NCI-H524 (cell line): ENCODE measurements at regions not wholly inside any gene's neighbourhood (a gene's known extent, or its start where the extent isn't known, plus 50 kb on each side); places are given as distances from the start of the nearest gene placed in this dataset.

Experiments used
- DNase-seq, 2 experiments: peaks; one replicate each; lab custom pipeline; 2025; lab: John Stamatoyannopoulos, UW

DNA sequence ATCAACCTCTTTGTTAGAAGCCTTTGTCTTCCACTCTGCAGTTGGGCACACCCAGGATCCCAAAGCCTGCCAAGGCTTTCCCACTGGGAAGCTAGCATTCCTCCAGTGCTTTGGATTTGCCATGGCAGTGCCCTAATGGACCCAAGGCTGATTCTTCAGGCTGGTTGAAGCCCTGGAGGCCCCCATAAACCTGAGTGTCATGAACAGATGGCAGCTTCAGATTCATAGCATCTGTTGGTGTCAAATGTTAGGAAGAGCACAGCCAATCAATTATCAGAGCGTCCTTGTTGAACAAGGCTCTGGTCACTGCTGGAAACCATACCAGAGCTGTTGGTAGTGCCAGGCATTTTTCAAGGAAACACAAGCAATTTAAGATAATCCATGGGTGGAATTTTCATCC, 241.1 kb upstream of the KLF4 start:
- DNase-seq, result peak; percentile 93 to 96

GRCh38 chr9:107727086-107727780, 237.7 kb upstream of the KLF4 start:
- no peak for DNase-seq

DNA sequence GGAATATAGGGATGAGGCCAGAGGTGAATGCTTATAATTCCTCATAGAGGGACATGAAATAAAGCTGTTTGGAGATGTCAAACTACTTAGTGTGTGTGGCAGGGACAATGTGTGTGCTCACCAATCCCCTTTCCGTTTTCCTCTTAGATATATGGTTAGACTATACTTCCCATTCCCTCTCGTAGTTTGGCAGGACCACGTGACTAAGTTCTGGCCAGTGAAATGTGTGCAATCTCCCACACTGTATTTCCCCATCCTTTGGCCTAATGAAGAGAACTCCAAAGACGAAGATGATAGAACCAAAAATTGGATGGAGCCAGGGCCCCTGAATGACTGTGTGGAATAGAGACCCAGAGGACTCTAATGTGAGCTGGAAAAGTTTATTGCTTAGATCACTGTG, 233.4 kb upstream of the KLF4 start:
- DNase-seq, result no peak

GRCh38 chr9:107721705-107722245, 232.2 kb upstream of the KLF4 start:
- DNase-seq, result no peak

GRCh38 chr9:107720501-107720900, 230.9 kb upstream of the KLF4 start:
- no peak for DNase-seq

- no peak for DNase-seq
Observed at GRCh38 chr9:107717529-107718314, 228.2 kb upstream of the KLF4 start.

- no peak for DNase-seq
Observed at GRCh38 chr9:107715740-107716139, 226.2 kb upstream of the KLF4 start.

DNA sequence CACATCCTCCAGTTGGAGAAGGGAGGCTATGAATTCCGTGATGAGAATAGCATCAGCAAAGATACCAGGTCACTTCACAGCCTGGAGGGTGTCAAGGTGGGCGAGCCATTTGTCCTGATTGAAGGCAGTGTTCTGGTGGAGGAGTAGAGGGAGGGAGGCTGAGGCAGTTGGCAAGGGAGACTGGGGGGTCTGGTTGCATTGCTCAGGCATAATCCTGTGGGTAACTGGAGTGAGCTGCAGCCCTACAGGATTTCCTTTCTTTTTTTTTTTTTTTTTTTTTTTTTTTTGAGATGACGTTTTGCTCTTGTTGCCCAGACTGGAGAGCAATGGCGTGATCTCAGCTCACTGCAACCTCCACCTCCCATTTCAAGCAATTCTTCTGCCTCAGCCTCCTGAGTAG, 223.9 kb upstream of the KLF4 start:
- DNase-seq, result no peak

- DNase-seq, result no peak
Observed at GRCh38 chr9:107712390-107712789, 222.8 kb upstream of the KLF4 start.

GRCh38 chr9:107711542-107711941, 222.0 kb upstream of the KLF4 start:
- DNase-seq, result peak; percentile 39 to 79

- DNase-seq, result no peak
Observed at GRCh38 chr9:107710953-107711352, 221.4 kb upstream of the KLF4 start.

- DNase-seq, result no peak
Observed at GRCh38 chr9:107710546-107710945, 221.0 kb upstream of the KLF4 start.

- no peak for DNase-seq
Observed at GRCh38 chr9:107708791-107709190, 219.2 kb upstream of the KLF4 start.

DNA sequence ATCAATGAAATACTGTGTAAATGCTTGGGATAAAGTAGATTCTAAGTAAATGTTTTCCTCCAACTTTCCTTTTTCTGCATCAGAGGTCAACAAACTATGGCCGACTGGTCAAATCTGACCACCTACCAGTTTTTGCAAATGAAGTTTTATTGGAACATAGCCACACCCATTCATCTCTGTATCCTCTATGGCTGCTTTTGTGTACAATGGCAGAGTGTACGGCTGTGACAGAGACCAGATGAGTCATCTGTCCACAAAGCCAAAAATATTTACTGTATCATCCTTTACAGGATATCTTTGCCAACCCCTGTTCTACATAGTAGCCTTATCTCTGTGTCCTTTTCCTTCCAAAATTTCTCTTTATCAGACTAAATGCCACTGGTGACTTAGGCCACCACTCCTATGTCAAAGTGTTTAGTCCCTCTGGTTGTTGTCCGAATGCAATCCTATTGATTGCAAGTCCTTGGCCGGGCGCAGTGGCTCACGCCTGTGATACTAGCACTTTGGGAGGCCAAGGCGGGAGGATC, 218.4 kb upstream of the KLF4 start:
- DNase-seq, result no peak

DNA sequence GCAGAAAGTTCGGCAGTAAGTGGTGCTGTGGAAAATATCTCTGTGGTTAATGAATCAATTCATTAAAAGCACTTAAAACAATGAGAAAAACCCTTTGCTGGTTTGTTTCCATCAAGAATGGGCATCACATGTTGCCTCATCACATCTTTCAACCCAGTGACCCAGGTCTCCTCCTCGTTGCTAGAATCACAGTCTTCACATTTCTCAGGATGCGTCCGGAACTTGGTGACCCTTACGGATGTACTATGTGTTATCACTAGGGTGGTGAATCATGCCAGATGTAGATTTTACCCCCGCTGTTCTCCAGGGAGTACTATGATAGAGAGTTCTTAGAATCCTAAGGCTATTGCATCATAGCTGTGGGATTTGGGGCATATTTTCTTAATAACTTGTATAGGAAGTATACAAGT, 217.9 kb upstream of the KLF4 start:
- no peak for DNase-seq

GRCh38 chr9:107706701-107707427, 217.3 kb upstream of the KLF4 start:
- no peak for DNase-seq

DNA sequence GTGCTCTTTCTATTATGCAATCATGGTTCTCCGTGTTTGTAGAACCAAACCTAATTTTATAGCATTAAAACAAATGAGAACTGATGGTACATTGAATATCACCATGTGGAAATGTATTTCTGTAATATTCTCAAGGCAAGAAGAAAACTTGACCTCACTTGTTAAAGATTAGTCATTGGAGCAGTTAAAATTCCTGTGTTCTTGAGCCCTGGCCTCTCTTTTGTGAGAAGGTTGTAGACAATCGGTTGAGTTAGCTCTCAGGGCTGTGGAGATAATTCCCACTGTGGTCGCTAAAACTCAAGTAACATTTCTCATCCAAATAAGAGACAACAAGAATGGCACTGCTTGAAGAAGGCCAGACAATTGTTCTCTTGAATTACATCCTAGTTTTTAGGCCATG, 216.0 kb upstream of the KLF4 start:
- no peak for DNase-seq

DNA sequence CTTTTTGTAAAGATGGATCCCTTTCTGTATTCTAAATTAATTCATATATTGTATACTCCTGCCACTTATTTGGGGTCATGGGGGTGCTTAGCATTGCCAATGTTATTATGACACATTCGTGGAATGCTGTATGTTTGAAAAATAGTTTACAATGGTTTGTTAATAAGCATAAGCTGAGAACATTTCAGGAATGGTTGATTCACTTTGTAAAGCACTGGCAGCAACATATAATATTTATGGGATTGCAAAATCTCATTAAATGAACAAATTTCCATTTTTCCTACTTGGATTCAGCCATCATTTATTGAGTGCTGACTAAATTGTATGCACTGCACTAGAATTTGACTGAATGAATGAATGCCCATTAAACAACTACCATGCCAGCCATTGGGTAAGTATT, 215.2 kb upstream of the KLF4 start:
- DNase-seq, result no peak

- no peak for DNase-seq
Observed at GRCh38 chr9:107703651-107704050, 214.1 kb upstream of the KLF4 start.

- DNase-seq, result no peak
Observed at GRCh38 chr9:107700847-107701246, 211.3 kb upstream of the KLF4 start.

DNA sequence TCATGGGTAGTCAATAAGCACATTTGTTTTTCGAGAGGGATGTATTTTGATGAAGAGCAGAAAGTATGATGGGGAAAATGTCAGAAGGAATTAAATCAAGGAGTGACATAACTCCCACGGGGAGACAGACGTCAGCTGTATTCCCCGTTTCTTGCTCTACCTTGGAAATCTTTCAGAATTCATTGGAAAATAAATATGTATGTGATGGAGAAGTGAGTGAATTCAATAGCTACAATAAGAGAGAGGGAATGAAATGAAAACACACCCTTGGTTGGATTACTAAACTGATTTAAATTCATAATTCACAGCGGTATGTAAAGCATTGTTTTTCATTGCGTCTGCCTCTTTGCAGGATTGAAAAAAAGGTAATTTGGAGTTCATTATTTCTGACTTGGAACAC, 209.7 kb upstream of the KLF4 start:
- no peak for DNase-seq

GRCh38 chr9:107698779-107699178, 209.2 kb upstream of the KLF4 start:
- DNase-seq, result no peak
